HG03575 (cell line): ENCODE measurements at regions not wholly inside any gene's neighbourhood (a gene's known extent, or its start where the extent isn't known, plus 50 kb on each side); places are given as distances from the start of the nearest gene placed in this dataset.

ENCODE experiments used
- ATAC-seq: cut with Tn5 transposase; IDR thresholded peaks from one replicate; pipeline ENCODE4 v1.9.1; 2021; ENCODE audit not compliant: unreplicated experiment, insufficient number of reproducible peaks, low FRiP score; ENCODE audit errors: extremely low read depth

- no peak for ATAC-seq
Measured at GRCh38 chr3:24943961-24944360, 449.3 kb upstream of the THRB start.

DNA sequence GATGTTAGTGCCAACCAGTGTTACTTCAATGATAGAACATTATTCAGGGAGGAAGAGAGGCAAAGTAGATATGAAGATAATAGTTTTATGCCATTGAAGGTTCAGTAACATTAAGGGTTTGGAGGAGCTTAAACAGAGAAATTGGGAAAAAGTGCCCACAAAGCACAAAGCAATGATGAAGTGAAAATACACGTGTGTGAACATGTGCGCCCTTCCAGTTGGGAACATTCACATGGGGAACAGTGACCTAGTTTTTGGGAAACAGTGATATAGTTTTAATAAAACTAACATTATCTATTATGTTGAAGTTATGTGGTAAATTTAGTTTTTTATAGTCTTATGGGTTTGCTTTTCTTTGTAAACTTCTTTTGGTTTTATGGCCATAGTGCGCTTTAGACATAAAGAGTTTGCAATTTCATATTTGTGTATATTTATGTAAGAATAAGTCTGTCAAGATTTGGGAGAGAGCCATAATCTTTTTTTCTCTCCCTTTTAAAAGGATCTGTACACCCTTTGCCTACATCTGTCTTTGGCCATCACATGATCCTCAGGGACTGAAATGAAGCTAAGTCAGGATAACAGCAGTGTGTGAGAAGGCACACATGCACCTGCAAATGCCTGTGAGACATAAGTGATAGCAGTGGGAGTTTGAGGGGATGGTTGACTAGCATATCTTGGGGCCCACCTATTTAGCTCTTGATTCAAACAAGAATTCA, 450.3 kb upstream of the THRB start:
- ATAC-seq: no peak

DNA sequence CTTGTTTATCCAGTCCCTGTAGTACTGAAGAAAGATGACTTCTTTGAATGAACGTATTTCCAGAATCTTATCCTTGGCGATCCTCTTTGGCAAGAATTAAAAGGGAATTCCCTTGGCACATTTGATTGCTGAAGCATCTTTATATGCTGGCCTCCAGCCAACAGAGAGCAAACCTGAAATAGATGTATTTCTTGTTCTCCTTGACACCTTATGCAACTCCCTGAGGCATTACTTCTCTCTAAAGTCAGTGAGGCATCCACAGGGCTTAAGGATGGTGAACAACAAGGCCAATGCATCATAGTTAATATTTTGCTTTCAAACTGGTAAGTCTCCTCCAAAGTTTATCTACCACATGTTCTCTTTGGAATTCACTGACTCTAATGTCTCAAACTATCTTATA, 450.9 kb upstream of the THRB start:
- no peak for ATAC-seq

DNA sequence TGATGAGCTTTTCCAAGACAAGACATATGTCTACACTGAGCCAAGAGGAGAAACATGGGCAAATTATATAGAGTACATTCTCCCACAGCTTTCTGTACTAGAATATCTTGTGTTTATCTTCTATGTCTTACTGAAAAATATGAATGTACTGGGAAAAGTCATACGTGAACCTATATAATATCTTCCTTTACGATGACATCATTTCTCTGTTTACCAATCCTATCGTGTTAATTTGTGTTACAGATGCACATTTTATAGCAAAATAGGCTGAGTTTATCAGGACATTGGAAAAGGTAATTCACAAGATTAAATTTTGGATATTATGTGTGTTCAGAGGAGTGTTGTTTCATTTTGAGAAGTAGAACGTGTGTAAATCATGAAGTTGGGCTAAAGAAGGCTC, 452.5 kb upstream of the THRB start:
- no peak for ATAC-seq

DNA sequence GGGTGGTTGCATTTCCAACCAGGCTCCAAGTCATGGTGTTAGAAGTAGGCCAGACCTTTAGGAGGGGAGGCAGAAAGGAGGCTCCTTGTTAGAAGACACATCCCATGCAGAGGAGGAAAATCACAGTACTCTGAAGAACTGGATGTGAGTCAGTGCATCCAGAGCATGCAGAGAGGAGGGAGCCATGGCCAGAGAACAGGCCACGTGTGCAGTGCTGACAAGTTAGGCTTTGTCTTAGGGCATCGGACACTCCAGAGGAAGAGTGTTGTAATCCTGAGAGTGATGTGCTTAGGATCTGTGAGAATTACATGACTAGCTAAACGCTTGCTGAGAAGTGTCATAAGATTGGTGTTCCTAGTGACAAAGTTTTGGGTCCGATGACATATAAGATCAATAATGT, 456.5 kb upstream of the THRB start:
- no peak for ATAC-seq

DNA sequence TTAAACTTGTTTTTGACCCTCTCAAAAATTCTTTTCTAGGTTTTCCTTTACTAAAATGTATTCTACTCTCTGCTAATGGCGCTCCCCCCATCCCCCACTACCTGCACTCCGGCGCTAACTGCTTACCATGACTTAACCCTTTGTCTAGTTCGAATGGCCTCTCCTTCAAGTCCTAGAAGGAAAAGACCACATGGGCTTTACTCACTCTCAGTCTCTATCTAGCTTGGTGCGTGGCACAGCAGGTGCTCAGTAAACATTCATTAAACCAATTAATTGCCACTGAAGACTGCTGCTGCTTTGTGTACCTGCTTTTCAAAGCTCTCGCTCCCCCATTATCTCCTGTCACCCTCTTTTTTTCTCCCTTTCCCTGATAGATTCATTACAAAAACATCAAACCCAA, 457.7 kb upstream of the THRB start:
- no peak for ATAC-seq

DNA sequence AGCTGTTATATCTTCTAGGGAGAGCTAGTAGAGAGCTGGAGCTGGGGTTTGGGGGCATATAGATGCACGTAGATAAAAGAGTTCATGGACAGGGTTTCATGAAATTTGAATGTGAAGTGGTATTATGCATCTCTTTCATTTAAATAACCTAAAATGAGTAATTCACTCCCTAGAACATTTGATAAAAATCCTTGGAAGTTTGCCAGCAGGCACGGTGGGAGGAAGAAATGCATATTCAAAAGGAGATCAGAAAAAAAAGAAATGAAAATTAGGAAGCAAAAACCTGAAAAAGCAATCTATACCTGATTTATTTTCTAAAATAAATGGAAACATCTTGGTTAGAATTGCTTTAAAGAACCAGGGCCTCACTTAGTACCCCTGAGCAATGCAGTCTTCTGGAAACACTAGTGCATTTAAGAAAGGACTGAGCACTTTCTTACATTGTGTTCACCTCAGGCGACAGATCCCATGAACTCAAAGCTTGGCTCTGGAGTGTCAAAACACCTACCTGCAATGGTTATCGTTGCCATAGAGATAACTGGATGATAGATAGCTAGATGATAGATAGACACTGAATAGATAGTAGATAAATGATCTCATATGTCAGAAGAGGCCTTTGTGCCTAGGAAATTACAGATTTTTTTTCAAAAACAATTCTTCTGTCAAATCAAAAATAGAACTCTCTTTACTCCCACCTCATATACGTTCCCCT, 458.6 kb upstream of the THRB start:
- no peak for ATAC-seq

- ATAC-seq: no peak
Measured at GRCh38 chr3:24956613-24957012, 462.0 kb upstream of the THRB start.

GRCh38 chr3:24958271-24958670, 463.6 kb upstream of the THRB start:
- no peak for ATAC-seq

GRCh38 chr3:24958910-24959447, 464.3 kb upstream of the THRB start:
- no peak for ATAC-seq

DNA sequence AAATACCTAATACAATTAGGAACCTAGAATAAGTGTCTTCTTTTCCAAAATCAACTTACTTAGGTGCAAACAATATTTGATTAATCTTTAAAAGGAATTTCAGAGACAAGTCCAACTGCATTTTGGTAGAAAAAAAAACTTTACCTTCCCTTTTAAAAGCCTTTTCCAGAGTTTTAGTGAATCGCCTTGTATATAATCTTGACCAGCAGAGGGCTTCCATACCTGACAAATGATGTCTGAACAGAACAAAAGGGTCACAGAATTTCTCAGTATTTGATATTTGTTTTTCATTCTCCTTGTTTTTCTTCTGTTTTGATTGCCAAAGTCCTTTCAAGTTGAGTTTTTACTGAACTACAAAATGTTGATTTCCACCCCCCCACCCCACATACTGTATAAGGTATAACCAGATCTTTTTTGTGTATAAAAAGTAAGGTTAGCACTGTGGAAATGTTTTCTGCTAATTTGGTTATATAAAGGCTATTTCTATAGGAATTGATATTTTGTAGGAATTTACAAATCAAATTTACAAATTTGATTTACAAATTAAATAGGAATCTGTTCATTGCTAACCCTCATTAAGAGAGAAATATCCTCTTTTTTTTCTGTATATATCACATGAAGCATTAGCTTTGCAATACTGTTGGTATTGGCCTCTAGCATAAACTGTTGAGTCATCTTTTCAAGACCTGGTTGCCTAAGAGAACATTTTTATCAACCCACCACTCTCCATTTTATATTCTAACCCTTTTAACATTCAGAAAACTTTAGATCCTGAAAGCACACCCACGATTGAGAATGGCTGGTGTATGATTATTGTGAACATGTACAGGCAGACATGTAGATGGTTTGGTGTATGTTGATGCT, 464.1 kb upstream of the RARB start:
- ATAC-seq: no peak

DNA sequence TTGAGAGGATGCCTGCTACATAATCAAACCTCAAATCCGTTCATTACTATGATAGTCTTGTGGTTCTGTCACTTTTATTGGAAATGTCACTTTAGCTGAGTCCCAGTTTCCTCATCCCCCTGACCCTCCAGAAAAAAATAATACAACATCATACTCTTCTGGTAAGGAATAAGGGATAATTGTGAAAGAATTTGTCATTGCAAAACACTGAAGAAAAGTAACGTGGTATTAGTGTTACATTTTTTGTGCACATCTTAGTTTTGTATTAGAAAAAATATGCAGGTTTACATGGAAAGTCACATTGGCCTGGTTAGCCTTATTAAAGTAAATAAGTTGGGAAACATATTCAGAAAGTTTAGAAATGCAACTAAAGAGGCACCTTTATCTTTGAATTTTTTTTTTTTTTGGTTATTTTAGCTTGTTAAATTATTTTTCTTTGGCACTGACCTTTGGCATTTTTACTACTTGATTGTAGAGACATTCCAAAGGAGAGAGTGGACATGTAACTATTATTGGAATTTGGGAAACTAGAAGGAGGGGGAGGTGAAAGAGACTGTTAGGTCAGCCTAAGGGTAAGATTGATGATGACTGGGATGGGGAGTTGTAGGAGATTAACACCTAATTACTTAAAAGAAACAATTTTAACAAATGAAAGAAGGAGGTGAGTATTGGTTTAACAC, 462.2 kb upstream of the RARB start:
- no peak for ATAC-seq

- no peak for ATAC-seq
Measured at GRCh38 chr3:24968036-24968435, 460.0 kb upstream of the RARB start.

DNA sequence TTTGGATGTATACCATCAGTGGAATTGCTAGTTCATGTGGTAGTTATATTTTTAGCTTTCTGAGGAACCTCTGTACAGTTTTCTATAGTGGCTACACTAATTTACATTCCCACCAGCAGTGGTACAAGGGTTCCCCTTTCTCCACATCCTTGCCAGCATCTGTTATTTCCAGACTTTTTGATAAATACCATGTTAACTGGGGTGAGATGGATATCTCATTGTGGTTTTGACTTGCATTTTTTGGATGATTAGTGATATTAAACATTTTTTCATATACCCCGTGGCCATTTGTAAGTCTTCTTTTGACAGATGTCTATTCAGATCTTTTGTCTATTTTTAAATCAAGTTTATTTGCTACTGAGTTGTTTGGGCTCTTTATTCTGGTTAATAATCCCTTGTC, 455.6 kb upstream of the RARB start:
- ATAC-seq: no peak

- ATAC-seq: no peak
Measured at GRCh38 chr3:24981309-24981708, 446.8 kb upstream of the RARB start.

GRCh38 chr3:24981924-24982323, 446.1 kb upstream of the RARB start:
- ATAC-seq: no peak

DNA sequence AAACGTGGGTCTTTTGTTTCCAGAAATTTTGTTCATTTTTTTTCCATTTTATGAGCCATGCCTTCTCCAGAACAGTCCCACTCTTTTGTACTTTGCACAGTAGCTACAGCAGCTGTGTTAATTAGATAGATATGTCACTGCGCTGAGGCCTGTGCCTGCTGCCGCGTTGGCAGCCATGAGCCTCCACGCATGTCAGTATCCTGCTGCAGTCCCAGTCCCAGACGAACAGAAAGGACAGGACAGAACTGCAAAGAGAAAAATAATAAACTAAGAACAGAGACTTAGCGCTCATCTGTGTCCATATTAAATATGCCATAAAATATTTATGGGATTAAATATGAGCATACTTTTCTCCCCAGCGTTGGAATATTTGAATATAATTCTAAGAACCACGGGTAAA, 442.4 kb upstream of the RARB start:
- no peak for ATAC-seq

DNA sequence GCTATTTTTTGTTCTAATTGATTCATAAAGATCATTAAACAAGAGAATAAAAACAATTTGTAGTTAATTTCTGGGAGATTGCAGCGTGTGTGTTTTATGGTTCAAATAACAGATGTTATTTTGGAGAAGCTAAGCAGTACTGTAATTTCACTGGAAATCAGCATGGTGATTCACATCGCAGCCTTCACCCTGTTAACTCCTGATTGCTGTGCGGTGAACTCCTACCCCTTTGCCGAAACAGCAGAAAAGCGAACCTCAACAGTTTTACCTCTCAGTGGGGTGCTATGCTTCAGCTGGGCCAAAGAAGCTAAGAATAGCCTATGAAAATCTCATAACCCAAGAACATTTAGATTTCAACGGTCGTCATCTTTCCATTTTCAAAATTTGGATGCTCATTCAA, 441.5 kb upstream of the RARB start:
- ATAC-seq: no peak

GRCh38 chr3:24999357-24999756, 428.7 kb upstream of the RARB start:
- no peak for ATAC-seq
